ENCODE measurements at regions not wholly inside any gene's neighbourhood (a gene's known extent, or its start where the extent isn't known, plus 50 kb on each side); places are given as distances from the start of the nearest gene placed in this dataset.

- TF ChIP-seq EZH2phosphoT487 (IDR thresholded peaks at IDR 0.05; ENCODE audit: insufficient read depth, low read depth) (no peak), EZH2 (IDR thresholded peaks at IDR 0.05; ENCODE audit: insufficient read depth, poor library complexity, severe bottlenecking) (no peak)
Observed at GRCh38 chr18:34028324-34028723, 196.4 kb downstream of the NOL4 start.
